OCI-LY7 (cell line): ENCODE measurements at regions not wholly inside any gene's neighbourhood (a gene's known extent, or its start where the extent isn't known, plus 50 kb on each side); places are given as distances from the start of the nearest gene placed in this dataset.

Experiments
- CTCF ChIP-seq: fragments of 200-600 bp; sonication (generic); conservative IDR thresholded peaks from 2 replicates; pipeline ENCODE4 v1.5.1; 2014; ENCODE audit warnings: mild to moderate bottlenecking, antibody characterized with exemption, low read length, moderate library complexity, mixed read lengths
- EZH2phosphoT487 ChIP-seq: fragments of 200-600 bp; sonication (generic); IDR thresholded peaks from 2 replicates; pipeline ENCODE4 v1.6.1; 2018; ENCODE audit warnings: low read depth, borderline replicate concordance, mild to moderate bottlenecking, mixed run types, antibody characterized with exemption, low read length, moderate library complexity, mixed read lengths

GRCh38 chr17:73711916-73712315 is 67.7 kb upstream of the SDK2 start:
- TF ChIP-seq CTCF (no peak), EZH2phosphoT487 (no peak)
